Left renal cortex interstitium (tissue), 4 donors: ENCODE measurements at regions not wholly inside any gene's neighbourhood (a gene's known extent, or its start where the extent isn't known, plus 50 kb on each side); places are given as distances from the start of the nearest gene placed in this dataset.
"Not testable (repeated sequence)": the region's sequence is repeated elsewhere in the genome, so short reads cannot be mapped to it uniquely, and the experiment has no call there.

Source experiments
- DNase-seq, 4 donors: peaks; one replicate each; pipeline ENCODE4 v3.0.0-alpha.2; 2013; ENCODE audit warnings: low read depth in 4 of 4, low spot score in 2 of 4, missing footprints in 1 of 4

DNA sequence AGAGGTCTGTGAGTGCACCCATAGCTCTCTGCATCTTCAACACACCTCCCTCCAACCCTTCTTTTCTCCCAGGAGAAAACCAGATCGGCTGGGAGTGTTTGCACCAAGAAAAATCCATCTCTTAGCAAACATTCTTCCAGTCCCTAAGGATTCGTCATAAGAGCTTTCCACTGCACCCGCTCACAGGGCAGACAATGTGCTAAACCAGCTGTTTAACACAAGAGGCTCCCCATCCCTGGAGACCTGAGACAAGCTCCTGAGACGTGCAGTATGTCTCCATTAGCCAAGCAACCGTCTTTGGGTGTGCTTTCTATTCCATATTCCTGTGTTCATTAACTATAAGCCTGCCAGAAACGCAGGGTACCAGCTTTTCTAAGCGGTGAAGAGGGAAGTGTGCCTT is 93.6 kb upstream of the ZNF462 start:
- DNase-seq, result no peak

DNA sequence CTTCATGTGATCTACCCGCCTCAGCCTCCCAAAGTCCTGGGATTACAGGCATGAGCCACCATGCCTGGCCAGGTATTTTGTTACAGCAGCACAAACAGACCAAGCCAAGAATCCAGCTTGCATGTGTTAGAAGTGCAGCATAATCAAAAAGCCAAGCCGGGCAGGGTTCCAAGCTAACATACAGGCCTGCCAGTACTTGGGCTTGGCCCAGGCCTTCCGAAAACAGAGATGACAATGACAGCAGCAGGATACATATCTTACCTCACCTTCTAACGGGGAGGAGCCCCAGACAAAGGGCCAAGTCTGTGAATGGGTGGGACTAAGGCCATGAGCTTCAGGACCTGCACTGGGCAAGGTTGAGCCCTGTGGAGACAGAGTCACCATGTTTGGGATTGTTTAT is 91.4 kb upstream of the ZNF462 start:
- no peak for DNase-seq

DNA sequence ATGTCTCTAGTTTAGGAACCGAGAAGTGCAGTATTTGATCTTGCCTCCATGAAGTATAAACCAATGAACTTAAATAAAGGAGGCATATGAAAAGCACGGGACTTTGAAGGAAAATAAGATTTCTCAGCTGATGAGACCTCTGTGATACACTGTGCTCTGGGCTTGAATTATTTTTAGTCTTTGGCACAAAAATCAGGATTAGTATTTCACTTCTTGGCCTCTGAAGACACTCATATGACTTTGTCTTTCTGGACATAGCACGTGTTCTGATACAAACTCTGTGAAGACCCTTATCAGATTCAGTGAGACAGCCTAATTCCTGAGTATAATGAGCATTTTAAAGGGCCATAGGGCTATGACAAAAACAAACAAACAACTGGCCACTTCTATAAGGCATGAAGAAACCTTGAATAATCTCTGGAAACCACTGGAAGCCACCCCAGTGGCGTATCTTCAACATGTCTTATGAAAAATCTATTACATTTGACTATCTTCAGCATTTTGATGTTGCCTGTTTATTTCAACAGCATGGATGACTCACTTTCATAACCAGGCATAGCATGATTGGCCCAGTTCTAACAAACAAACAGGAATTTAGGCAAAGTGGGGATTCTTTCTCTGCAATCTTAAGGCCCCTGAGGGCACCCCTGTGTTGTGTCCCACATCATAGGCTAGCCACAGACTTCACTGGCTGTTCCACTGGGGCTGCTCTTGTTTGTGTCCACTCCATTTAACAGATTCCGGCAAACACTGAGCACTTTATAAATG is 90.3 kb upstream of the ZNF462 start:
- no peak for DNase-seq

DNA sequence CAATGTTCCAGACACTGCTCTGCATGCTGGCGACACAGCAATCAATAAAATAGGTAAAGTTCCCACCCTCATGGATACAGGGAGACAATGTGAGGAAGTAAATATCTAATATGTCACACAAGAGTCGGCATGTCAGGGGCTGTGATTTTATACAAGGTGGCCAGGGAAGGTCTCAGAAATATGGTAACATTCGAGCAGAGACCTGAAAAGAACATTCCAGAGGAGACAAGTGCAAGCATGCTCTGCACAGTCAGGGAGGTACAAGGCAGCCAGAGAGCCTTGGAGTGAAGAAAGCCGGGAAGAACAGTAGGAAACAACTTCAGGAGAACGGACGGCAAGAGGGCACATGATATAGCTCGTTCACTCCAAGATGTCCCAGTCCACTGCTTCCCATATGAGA is 89.2 kb upstream of the ZNF462 start:
- DNase-seq, result no peak

DNA sequence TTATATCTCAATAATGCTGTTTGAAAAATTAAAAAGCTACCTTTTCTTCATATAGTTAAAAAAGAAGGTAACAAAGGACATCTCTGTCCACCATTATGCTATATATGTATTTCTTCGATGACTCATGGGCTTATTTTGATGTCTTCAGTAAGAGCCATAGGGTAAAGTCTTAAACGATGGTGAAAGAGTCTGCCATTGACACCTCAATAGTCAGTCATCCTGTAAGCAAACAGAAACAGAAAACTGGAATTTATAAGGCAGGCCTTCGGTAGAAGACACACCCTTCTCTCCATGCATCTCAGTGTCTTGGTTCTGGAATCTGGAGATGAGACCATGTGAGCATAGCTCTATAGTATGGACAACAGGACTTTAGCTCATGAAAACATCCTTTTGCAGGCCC is 87.0 kb upstream of the ZNF462 start:
- no peak for DNase-seq

DNA sequence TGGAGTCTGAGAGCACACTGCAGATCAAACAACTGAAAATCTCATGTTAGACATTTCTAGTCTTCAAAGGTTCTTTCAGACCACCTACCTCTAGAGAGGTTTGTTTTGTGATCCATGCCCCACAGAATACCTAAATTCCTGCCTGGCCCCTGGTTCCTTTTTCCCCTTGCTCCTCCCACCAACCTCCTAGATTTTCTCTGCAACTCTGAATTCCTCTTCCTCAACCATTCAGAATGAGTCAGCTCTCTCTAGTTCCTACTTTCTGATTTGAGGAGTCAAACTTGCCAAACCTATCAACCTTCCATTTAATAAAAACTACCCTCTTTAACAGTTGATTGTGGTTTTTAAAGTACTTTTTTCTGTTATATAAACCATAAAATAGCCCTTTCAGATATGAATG is 83.2 kb upstream of the ZNF462 start:
- DNase-seq, result no peak

DNA sequence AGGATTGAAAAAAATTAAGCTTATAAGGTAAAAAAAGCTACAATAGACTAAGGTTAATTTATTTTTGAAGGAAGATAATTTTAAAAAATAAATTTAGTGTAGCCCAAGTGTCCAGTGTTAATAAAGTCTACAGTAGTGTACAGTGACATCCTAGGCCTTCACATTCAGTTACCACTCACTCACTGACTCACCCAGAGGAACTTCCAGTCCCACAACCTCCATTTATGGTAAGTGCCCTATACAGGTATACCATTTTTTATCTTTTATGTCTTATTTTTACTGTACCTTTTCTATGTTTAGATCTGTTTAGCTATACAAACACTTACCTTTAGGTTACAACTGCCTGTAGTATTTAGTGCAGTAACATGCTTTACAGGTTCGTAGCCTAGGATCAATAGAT is 79.8 kb upstream of the ZNF462 start:
- no peak for DNase-seq

DNA sequence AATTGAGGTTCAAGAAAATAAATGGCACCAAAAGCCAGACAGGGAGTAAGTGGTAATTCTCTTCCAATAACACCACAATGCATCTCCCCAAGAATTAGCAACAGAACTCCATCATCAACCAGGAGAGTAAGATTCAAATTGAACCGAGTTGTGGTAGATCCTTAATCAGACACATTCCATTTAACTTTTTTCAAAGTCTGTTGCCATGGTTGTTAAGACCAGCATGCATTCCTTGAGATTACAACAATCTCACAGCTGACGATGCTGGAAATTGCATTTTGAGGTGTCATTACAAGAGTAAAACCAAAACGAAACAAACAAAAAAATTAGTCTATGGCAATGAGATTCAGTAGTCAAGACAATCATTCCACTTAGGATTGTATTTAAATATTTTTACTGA is 78.9 kb upstream of the ZNF462 start:
- no peak for DNase-seq

DNA sequence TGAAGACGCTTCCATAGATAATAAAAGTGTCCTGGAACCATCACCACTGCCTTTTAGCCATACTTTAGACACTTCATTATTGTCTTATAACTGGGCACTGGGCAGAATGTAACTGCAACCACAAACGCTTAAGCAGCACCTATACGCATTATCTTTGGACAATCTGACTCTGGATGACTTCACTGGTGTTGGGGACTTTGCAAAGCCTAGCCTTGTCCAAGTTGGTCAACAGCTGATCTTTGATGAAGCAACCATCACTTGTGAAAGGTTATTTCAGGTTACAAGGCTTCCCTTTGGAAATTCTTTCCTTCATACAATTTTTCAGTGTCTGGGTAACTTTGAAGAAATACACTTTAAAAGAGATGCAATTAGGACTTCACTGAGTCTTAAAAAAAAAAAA is 77.8 kb upstream of the ZNF462 start:
- no peak for DNase-seq

DNA sequence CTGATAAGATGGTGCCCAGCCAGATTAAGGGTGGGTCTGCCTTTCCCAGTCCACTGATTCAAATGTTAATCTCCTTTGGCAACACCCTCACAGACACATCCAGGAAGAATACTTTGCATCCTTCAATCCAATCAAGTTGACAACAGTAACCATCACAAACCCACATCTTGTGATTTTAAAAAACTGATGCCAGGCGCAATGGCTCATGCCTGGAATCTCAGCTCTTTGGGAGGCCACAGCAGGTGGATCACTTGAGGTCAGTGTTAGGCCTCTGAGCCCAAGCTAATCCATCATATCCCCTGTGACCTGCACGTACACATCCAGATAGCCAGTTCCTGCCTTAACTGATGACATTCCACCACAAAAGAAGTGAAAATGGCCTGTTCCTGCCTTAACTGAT is 74.9 kb upstream of the ZNF462 start:
- DNase-seq, result not testable (repeated sequence)

DNA sequence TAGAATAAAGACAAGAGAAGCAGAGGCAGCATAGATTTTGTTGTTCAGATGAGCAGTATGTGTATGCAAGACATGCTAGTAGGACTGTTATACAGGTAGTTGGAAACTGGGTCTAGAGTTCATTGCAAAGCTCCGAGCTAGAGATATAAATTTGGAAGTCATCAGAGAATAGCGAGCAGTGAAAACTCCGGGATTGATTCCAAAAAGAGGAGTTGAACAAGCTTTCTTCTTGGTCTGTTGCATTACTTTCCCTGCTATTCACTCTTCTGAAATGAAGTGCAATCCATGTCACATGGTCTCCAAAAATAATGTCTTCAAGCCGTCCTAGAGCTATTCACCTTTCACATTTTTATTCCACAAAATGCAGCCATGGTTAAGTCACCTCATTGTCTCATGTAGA is 67.9 kb upstream of the ZNF462 start:
- no peak for DNase-seq

DNA sequence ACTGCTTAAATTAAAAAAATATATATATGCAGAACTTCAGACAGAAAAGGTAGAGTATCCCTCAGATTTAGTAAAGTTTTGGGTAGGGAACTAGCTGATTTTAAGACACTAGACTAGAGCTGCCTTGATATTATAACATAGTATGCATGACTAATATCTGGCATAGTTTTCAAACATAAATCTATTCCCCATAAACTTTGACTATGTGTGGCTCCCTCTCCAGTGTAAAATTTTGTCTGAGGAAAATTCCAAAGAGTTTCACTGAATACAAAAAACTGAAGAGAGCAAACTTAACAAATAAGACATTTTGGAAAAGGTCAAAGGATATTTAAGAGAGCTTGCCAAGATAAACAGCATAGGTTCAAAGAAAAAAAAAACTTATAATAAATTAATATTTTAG is 66.2 kb upstream of the ZNF462 start:
- DNase-seq, result no peak

DNA sequence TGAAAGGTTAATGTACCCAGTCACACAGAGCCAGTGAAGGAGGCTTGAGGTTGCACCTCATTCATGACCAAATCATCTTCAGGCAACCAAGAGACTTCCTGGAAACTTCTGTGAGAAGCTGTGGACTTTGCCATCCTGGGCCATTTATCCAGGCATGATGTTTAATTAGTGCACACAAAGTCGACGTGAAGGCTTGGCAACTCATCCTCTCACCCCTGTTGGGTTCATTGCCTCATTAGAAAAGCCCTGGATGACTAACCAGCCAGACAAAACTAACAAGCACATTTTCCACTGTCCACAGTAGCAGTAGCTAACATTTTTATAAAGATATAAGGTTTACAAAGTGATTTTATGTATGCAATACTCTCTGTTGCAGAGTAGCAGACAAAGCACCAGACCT is 65.7 kb upstream of the ZNF462 start:
- no peak for DNase-seq

DNA sequence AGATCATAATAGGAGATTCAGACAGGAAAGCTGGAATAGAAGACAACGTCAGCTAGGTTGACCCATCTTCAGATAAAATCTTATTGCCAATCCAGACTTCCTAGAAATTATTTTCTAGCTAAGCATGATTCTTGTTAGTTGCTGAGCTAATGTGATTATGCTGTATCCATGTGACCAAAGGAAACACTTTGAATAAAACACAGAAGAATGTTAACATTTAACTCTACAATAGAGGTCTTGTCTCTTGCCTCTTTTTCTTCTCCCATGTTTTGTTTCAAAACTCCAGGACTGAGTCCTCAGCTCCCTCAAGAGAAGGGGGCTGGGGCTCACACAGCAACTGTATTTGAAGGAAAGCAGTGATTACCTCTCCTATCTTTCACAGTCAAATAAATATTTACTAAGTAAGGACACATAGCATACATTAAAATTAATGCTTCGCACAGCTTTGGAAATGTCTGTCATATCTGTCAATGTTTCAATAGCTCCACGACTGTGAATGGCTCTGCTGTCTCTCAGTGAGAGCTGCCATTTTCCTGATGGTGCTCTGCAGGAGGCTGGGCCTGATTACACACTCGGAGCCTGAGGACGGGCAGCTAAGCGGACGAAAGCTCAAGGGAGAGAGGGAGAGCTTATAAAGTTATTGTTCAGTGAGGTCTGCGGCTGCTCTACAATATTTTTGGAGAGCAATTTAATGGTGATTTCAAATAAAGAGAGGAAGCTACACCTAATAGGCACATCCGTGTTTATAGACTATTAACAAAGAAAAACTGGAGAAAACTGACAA is 64.8 kb upstream of the ZNF462 start:
- no peak for DNase-seq

DNA sequence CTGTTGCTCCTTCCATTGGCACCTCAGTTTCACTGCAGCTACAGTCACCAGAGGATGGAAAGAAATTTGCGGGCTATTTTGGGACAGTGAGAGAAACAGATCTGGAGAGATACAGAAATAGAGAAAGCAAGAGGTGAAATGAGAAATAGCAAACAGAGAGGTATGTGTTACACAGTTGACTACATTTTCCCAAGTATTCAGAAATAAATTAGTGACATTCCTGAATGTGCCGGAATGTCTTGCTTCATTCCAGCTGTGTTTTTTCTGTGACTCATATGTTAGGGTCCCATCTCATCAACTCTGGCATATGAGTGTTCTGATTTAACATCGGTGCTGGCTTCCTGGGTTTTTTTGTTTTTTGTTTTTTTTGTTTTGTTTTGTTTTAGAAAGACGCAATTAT is 63.8 kb upstream of the ZNF462 start:
- peak in 1 of 4 donors; percentile 4 for DNase-seq

DNA sequence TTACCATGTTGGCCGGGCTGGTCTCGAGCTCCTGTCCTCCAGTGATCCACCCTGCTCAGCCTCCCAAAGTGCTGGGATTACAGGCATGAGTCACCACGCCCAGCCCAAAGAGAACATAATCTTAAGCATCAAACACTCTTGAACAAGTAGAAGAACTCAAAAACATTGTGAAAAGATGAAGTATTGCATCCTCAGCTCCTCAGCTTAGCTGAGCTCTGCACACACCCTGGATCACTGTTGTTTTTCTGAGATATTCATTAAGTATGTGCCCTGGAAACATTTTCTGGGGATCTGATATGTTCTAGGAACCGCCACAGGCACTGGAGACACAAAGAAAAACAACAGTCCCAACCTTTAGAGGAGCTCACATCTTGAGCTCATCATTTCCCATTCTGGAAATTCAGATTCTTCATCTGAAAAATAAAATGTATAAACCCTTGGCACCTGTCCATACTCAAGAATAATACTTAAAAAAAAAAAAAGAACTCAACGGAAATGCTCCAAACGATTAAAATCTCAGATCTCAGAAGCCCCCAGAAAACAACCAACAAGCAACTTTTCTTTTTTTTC is 62.2 kb upstream of the ZNF462 start:
- DNase-seq, result no peak

DNA sequence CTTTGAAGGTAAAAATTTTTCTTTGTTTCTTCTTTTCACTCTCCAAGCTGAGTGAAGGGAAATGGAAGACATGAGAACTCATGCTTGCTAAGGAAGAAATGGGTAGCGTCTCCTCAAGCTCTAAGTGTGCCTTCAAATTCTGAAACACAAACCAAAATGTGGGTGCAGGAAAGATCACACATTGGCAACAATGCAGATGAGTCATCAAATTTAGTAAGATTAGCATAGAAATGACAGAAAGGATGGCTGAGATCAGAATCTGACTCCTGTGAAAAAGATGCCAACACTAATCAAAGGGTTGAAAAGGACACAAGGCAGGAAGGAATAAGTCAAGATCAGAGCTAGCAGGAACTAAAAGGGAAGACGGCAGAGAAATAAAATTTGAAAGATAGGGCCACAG is 61.1 kb upstream of the ZNF462 start:
- no peak for DNase-seq
